Pancreas (tissue), 10 donors: ENCODE measurements at regions not wholly inside any gene's neighbourhood (a gene's known extent, or its start where the extent isn't known, plus 50 kb on each side); places are given as distances from the start of the nearest gene placed in this dataset.
"Not testable (repeated sequence)": the region's sequence is repeated elsewhere in the genome, so short reads cannot be mapped to it uniquely, and the experiment has no call there.

Experiments
- ATAC-seq, 4 donors: fragments of 200-7000 bp; cut with Tn5 transposase; one replicate each; pipeline versions ENCODE4 v1.8.0 to v1.9.1; 2020; ENCODE audit warnings: mild to moderate bottlenecking in 4 of 4, moderate library complexity in 4 of 4
- DNase-seq, 6 donors: peaks; one replicate each; pipeline ENCODE4 v3.0.0-alpha.2; 2020
- FAIRE-seq: peaks from 2 replicates; lab custom pipeline; 2012; peaks lifted over from hg19 to GRCh38; lab: Jason Lieb, UNC
- H3K27ac ChIP-seq, 4 donors: fragments of 200-600 bp; sonication (generic); 1 replicate in 3 of 4; 2 replicates in 1 of 4; pipeline versions ENCODE4 v1.5.0 to v1.8.0; 2020
- H3K27me3 ChIP-seq, 4 donors: fragments of 200-600 bp; one replicate each; pipeline ENCODE4 v1.8.0; 2021
- H3K36me3 ChIP-seq, 3 donors: fragments of 200-600 bp; sonication (generic) in 1 of 3; one replicate each; pipeline versions ENCODE4 v1.5.0 to v1.8.0; 2020 to 2021
- H3K4me1 ChIP-seq, 3 donors: fragments of 200-600 bp; one replicate each; pipeline ENCODE4 v1.8.0; 2021
- H3K4me3 ChIP-seq, 4 donors: fragments of 200-600 bp; sonication (generic) in 2 of 4; one replicate each; pipeline versions ENCODE4 v1.5.0 to v1.8.0; 2020 to 2021
- H3K9me3 ChIP-seq, 4 donors: fragments of 200-600 bp; one replicate each; pipeline ENCODE4 v1.8.0; 2021
- CTCF ChIP-seq, 4 donors: fragments of 200-600 bp; sonication (generic) in 3 of 4; IDR thresholded peaks; one replicate each; pipeline versions ENCODE4 v1.5.0 to v1.8.0; 2021; ENCODE audit warnings: antibody characterized with exemption in 4 of 4
- WGBS, 2 donors: extraction: QIAGEN DNeasy Blood & Tissue Kit; methylation state at CpG; one replicate each; pipeline ENCODE4 v1.1.7; 2013; 5-methylcytosine and 5-hydroxymethylcytosine counted together
- intact Hi-C, 3 donors: fragments of 100-400 bp; cut with DNase I; formaldehyde crosslinking; loops; one replicate each; pipeline versions ENCODE4 v1.11.1 to v1.14.2; 2022
- donor health status: healthy with polysubstance abuse.
- donor health status: DM: no; HTN: no; CAD: no; lungs with moderate emphysema.
- donor health status: DM: no; HTN: no; CAD: no.
- donor health status: control.
- donor health status: control.
- donor health status: Bipolar disorder and iron deficiency.
- donor health status: DM: yes; HTN: yes; CAD: no.
- donor health status: DM: no; HTN: no; CAD: no.
- donor health status: DM: no; HTN: no; CAD: no.
- donor health status: DM: yes; HTN: yes; CAD: no.

- peaks cover 26 to 42% (median 41%) of the 10 kb centered on the region in 3 donors for H3K4me1 ChIP-seq
- intact Hi-C loops: no loop called here
- DNase-seq: no peak
Measured at GRCh38 chr1:229167318-229167717, 103.6 kb upstream of the RAB4A start.

GRCh38 chr1:229169399-229169798 is 101.5 kb upstream of the RAB4A start:
- Histone ChIP-seq H3K36me3 (no peaks in the 10 kb centered on the region), H3K27me3 (no peaks in the 10 kb centered on the region), H3K9me3 (no peaks in the 10 kb centered on the region), H3K4me1 (peaks cover 24 to 54% (median 48%) of the 10 kb centered on the region in 3 donors), H3K4me3 (no peak overlapping the region), H3K27ac (no peak overlapping the region)
- FAIRE-seq (no peak), ATAC-seq (no peak), DNase-seq (no peak)
- TF ChIP-seq CTCF (IDR thresholded peaks at IDR 0.05): no peak
- intact Hi-C loops: no loop called here
- 58 to 65% methylated on average over 1 of the region's 1 CpG for WGBS, 2 donors

More at GRCh38 chr1:229167318-229167717, 103.6 kb upstream of the RAB4A start:
- 86 to 91% methylated on average over 4 of the region's 4 CpGs for WGBS, 2 donors
- FAIRE-seq (no peak), ATAC-seq (no peak)
- Histone ChIP-seq H3K36me3 (no peaks in the 10 kb centered on the region), H3K27me3 (no peaks in the 10 kb centered on the region), H3K4me3 (no peak overlapping the region), H3K27ac (no peak overlapping the region), H3K9me3 (no peaks in the 10 kb centered on the region)
- no peak for TF ChIP-seq CTCF (IDR thresholded peaks at IDR 0.05)

GRCh38 chr1:229170274-229170673 is 100.6 kb upstream of the RAB4A start:
- intact Hi-C loops: no loop called here
- H3K4me1 ChIP-seq: peaks cover 17 to 47% (median 46%) of the 10 kb centered on the region in 3 donors
- no peaks in the 10 kb centered on the region for H3K9me3 ChIP-seq
- no peak for FAIRE-seq
- DNase-seq: no peak
- ATAC-seq: no peak
- H3K4me3 ChIP-seq: no peak overlapping the region
- no peak for TF ChIP-seq CTCF (IDR thresholded peaks at IDR 0.05)
- no peaks in the 10 kb centered on the region for H3K36me3 ChIP-seq
- 80 to 83% methylated on average over 11 to 12 of the region's 12 CpGs for WGBS, 2 donors
- H3K27me3 ChIP-seq: no peaks in the 10 kb centered on the region
- peak overlapping the region; percentile 47 to 73 (median 56) for H3K27ac ChIP-seq

- H3K4me1 ChIP-seq: peaks cover 17 to 40% (median 40%) of the 10 kb centered on the region in 3 donors
- no peak overlapping the region for H3K4me3 ChIP-seq
- no peaks in the 10 kb centered on the region for H3K9me3 ChIP-seq
- peak overlapping the region; percentile 47 to 73 (median 56) for H3K27ac ChIP-seq
- peak; percentile 57 to 72 (median 72) for ATAC-seq
- peak in 2 of 6 donors; percentile 29 to 33 for DNase-seq
- no peak for TF ChIP-seq CTCF (IDR thresholded peaks at IDR 0.05)
- no peaks in the 10 kb centered on the region for H3K27me3 ChIP-seq
- WGBS, 2 donors: 36 to 37% methylated on average over 8 of the region's 8 CpGs
- H3K36me3 ChIP-seq: no peaks in the 10 kb centered on the region
- intact Hi-C loops: no loop called here
- no peak for FAIRE-seq
Measured at GRCh38 chr1:229170778-229171505, 100.0 kb upstream of the RAB4A start.

- FAIRE-seq (no peak), ATAC-seq (peak; percentile 85 to 93 (median 90)), DNase-seq (peak in 5 of 6 donors; percentile 84 to 91 (median 88))
- TF ChIP-seq CTCF (IDR thresholded peaks at IDR 0.05): no peak
- Histone ChIP-seq H3K9me3 (no peaks in the 10 kb centered on the region), H3K4me3 (no peak overlapping the region), H3K4me1 (peaks cover 17 to 40% (median 40%) of the 10 kb centered on the region in 3 donors), H3K27me3 (no peaks in the 10 kb centered on the region), H3K36me3 (no peaks in the 10 kb centered on the region), H3K27ac (peak overlapping the region; percentile 47 to 73 (median 58))
- intact Hi-C loops: no loop called here
- 7 to 12% methylated on average over 4 of the region's 4 CpGs for WGBS, 2 donors
Measured at GRCh38 chr1:229171934-229172333, 99.0 kb upstream of the RAB4A start.

GRCh38 chr1:229173491-229174476 is 97.1 kb upstream of the RAB4A start:
- H3K27me3 ChIP-seq, DNase-seq, H3K36me3 ChIP-seq, H3K9me3 ChIP-seq, FAIRE-seq, intact Hi-C loops, H3K4me3 ChIP-seq, H3K27ac ChIP-seq: not testable (repeated sequence)
- 76 to 79% methylated on average over 14 of the region's 14 CpGs for WGBS, 2 donors
- peaks cover 17 to 40% (median 40%) of the 10 kb centered on the region in 3 donors for H3K4me1 ChIP-seq
- peak in 2 of 4 donors; percentile 6 to 12 for ATAC-seq
